Tongue (tissue), 1 donor: ENCODE measurements at regions not wholly inside any gene's neighbourhood (a gene's known extent, or its start where the extent isn't known, plus 50 kb on each side); places are given as distances from the start of the nearest gene placed in this dataset.
"Not testable (repeated sequence)": the region's sequence is repeated elsewhere in the genome, so short reads cannot be mapped to it uniquely, and the experiment has no call there.

ENCODE experiments used
- DNase-seq: peaks from one replicate; pipeline ENCODE4 v3.0.0-alpha.2; 2015

- DNase-seq: no peak
These were observed 294.6 kb upstream of the UGT8 start for GRCh38 chr4:114304046-114304445.

GRCh38 chr4:114304567-114304966, 294.0 kb upstream of the UGT8 start:
- no peak for DNase-seq

- no peak for DNase-seq
These were observed 291.7 kb upstream of the UGT8 start for GRCh38 chr4:114306946-114307345.

GRCh38 chr4:114310296-114310925, 288.2 kb upstream of the UGT8 start:
- peak; percentile 24 for DNase-seq

GRCh38 chr4:114311787-114312186, 286.8 kb upstream of the UGT8 start:
- no peak for DNase-seq

- DNase-seq: no peak
These were observed 286.3 kb upstream of the UGT8 start for GRCh38 chr4:114312338-114312737.

- DNase-seq: no peak
These were observed 281.8 kb upstream of the UGT8 start for GRCh38 chr4:114316789-114317188.

- DNase-seq: no peak
These were observed 281.0 kb upstream of the UGT8 start for GRCh38 chr4:114317564-114317963.

- DNase-seq: peak; percentile 41
These were observed 280.3 kb upstream of the UGT8 start for GRCh38 chr4:114318309-114318708.

- DNase-seq: no peak
These were observed 278.5 kb upstream of the UGT8 start for GRCh38 chr4:114320126-114320525.

GRCh38 chr4:114321366-114321765, 277.2 kb upstream of the UGT8 start:
- DNase-seq: peak; percentile 5

- no peak for DNase-seq
These were observed 274.8 kb upstream of the UGT8 start for GRCh38 chr4:114323841-114324240.

- DNase-seq: no peak
These were observed 272.2 kb upstream of the UGT8 start for GRCh38 chr4:114326358-114326757.

GRCh38 chr4:114332119-114332518, 266.5 kb upstream of the UGT8 start:
- no peak for DNase-seq

- DNase-seq: not testable (repeated sequence)
These were observed 264.2 kb upstream of the UGT8 start for GRCh38 chr4:114334363-114334762.

- no peak for DNase-seq
These were observed 263.7 kb upstream of the UGT8 start for GRCh38 chr4:114334884-114335330.

- no peak for DNase-seq
These were observed 263.3 kb upstream of the UGT8 start for GRCh38 chr4:114335339-114335738.

GRCh38 chr4:114343015-114343414, 255.6 kb upstream of the UGT8 start:
- no peak for DNase-seq

- DNase-seq: no peak
These were observed 248.9 kb upstream of the UGT8 start for GRCh38 chr4:114349543-114350175.

GRCh38 chr4:114358901-114359300, 239.7 kb upstream of the UGT8 start:
- DNase-seq: no peak

- no peak for DNase-seq
These were observed 237.4 kb upstream of the UGT8 start for GRCh38 chr4:114361249-114361648.

- DNase-seq: peak; percentile 43
These were observed 233.8 kb upstream of the UGT8 start for GRCh38 chr4:114364857-114365256.

GRCh38 chr4:114365591-114365990, 233.0 kb upstream of the UGT8 start:
- DNase-seq: no peak

- no peak for DNase-seq
These were observed 232.2 kb upstream of the UGT8 start for GRCh38 chr4:114366368-114366767.
